Activated naive CD4-positive, alpha-beta T cell treated with anti-CD3 and anti-CD28 coated beads for 36 hours (primary cell): ENCODE measurements at regions not wholly inside any gene's neighbourhood (a gene's known extent, or its start where the extent isn't known, plus 50 kb on each side); places are given as distances from the start of the nearest gene placed in this dataset.
A peak's percentile ranks its signal among the peaks of the same experiment; 100 is the strongest.

Experiments used
- CTCF ChIA-PET: fragments of 350-600 bp; sonication (Branson Sonifier 250); formaldehyde crosslinking; loops from one replicate; lab custom pipeline; 2021; ENCODE audit warnings: antibody characterized with exemption; lab: Charles Lee
- DNase-seq: peaks from one replicate; pipeline ENCODE4 v3.0.0-alpha.2; 2020
- H3K27ac Mint-ChIP-seq: one replicate; pipeline ENCODE4 v1.8.0; 2021; ENCODE audit warnings: mild to moderate bottlenecking, mixed read lengths
- H3K27me3 Mint-ChIP-seq: one replicate; pipeline ENCODE4 v1.8.0; 2021; ENCODE audit warnings: low read depth, mixed read lengths
- H3K36me3 Mint-ChIP-seq: one replicate; pipeline ENCODE4 v1.8.0; 2021; ENCODE audit warnings: low read depth, mixed read lengths
- H3K4me1 Mint-ChIP-seq: one replicate; pipeline ENCODE4 v1.8.0; 2021; ENCODE audit warnings: low read depth, mixed read lengths
- H3K4me3 Mint-ChIP-seq: one replicate; pipeline ENCODE4 v1.8.0; 2021; ENCODE audit warnings: mild to moderate bottlenecking, moderate library complexity, mixed read lengths
- H3K9me3 Mint-ChIP-seq: one replicate; pipeline ENCODE4 v1.8.0; 2021; ENCODE audit warnings: mixed read lengths
- intact Hi-C: fragments of 100-400 bp; cut with micrococcal nuclease; formaldehyde crosslinking; loops from one replicate; pipeline ENCODE4 v1.15.1; 2023

- no peaks in the 10 kb centered on the region for H3K27me3 Mint-ChIP-seq
- H3K4me1 Mint-ChIP-seq = peaks cover 65% of the 10 kb centered on the region
- H3K27ac Mint-ChIP-seq = no peak overlapping the region
- no peak overlapping the region for H3K4me3 Mint-ChIP-seq
- CTCF ChIA-PET = interaction anchor here (0.7 to 18.3 kb wide), 47 partner anchors 7 to 444 kb away, joined by 3 to 352 read pairs (median 6); partner anchors contain the start of genes FAM98B, RASGRP1 and SPRED1
- H3K36me3 Mint-ChIP-seq = no peaks in the 10 kb centered on the region
- intact Hi-C loops = loop anchor here (1.0 to 10.0 kb wide), 8 partner anchors 127 to 735 kb away; partner anchors contain the start of genes FAM98B and SPRED1
- no peak for DNase-seq
- no peaks in the 10 kb centered on the region for H3K9me3 Mint-ChIP-seq
These were observed 125.6 kb upstream of the RASGRP1 start for GRCh38 chr15:38690216-38690615.

GRCh38 chr15:38690719-38691332, 126.2 kb upstream of the RASGRP1 start:
- no peak overlapping the region for H3K27ac Mint-ChIP-seq
- DNase-seq = peak; percentile 91
- no peak overlapping the region for H3K4me3 Mint-ChIP-seq
- H3K4me1 Mint-ChIP-seq = peaks cover 63% of the 10 kb centered on the region
- intact Hi-C loops = loop anchor here (1.0 to 10.0 kb wide), 8 partner anchors 128 to 734 kb away; partner anchors contain the start of genes FAM98B and SPRED1
- CTCF ChIA-PET = interaction anchor here (0.6 to 18.3 kb wide), 53 partner anchors 8 to 443 kb away, joined by 3 to 352 read pairs (median 6); partner anchors contain the start of genes FAM98B, RASGRP1 and SPRED1
- H3K9me3 Mint-ChIP-seq = no peaks in the 10 kb centered on the region
- H3K27me3 Mint-ChIP-seq = no peaks in the 10 kb centered on the region
- H3K36me3 Mint-ChIP-seq = no peaks in the 10 kb centered on the region

- Mint-ChIP-seq H3K27me3 (no peaks in the 10 kb centered on the region), H3K9me3 (no peaks in the 10 kb centered on the region), H3K36me3 (no peaks in the 10 kb centered on the region), H3K4me1 (peaks cover 63% of the 10 kb centered on the region), H3K4me3 (no peak overlapping the region), H3K27ac (no peak overlapping the region)
- intact Hi-C loops = loop anchor here (2.0 to 10.0 kb wide), 3 partner anchors 439 to 733 kb away; partner anchors contain the start of gene SPRED1
- no peak for DNase-seq
- CTCF ChIA-PET = interaction anchor here (0.6 to 18.3 kb wide), 39 partner anchors 7 to 1065 kb away, joined by 3 to 352 read pairs (median 8); partner anchors contain the start of genes RASGRP1 and SPRED1
These were observed 126.8 kb upstream of the RASGRP1 start for GRCh38 chr15:38691377-38691776.

DNA sequence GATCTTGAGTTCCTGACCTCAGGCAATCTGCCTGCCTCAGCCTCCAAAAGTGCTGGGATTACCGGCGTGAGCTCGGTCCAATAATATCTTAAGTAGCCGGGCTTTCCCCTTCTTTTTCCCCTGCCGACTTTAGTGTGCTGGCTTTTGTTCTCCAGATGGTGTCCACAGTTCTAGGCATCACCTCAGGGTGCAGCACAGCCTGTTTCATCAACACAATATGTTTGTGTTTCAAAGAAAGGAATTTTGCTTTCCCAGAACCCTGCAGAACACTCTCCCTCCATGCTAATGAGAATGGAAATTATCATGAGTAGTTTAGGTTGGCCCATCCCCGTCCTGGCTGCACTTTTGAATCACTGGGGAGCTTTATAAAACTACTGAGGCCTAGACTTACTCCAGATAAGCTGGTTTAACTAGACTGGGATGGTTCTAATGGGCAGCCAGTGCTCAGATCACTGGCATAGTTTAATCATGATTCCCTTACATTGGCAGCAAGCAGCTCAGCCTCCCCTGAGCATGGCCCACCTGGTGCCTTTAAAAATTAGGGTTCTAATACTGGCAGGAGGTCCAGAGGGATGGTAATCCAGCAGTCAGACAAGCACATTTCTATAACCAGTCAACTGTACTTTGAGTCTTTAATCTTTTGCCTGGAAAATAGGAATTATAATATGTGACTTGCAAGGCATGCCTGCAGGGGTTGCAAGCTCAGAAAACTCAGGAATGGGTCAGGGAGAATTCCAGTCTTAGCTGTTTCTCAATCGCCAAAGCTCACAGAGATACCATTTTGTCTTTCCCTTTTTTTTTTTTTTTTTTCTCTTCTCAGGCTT, 127.6 kb upstream of the RASGRP1 start:
- peaks cover 63% of the 10 kb centered on the region for H3K4me1 Mint-ChIP-seq
- CTCF ChIA-PET = interaction anchor here (0.6 to 18.3 kb wide), 16 partner anchors 6 to 1064 kb away, joined by 3 to 352 read pairs (median 16); partner anchors contain the start of gene RASGRP1
- no peak overlapping the region for H3K4me3 Mint-ChIP-seq
- DNase-seq = no peak
- no peaks in the 10 kb centered on the region for H3K27me3 Mint-ChIP-seq
- no peaks in the 10 kb centered on the region for H3K9me3 Mint-ChIP-seq
- intact Hi-C loops = loop anchor here (2.0 to 10.0 kb wide), 3 partner anchors 439 to 733 kb away; partner anchors contain the start of gene SPRED1
- H3K27ac Mint-ChIP-seq = no peak overlapping the region
- H3K36me3 Mint-ChIP-seq = no peaks in the 10 kb centered on the region

GRCh38 chr15:38692789-38693062, 128.1 kb upstream of the RASGRP1 start:
- CTCF ChIA-PET = interaction anchor here (0.6 to 18.3 kb wide), 6 partner anchors 10 to 251 kb away, joined by 3 to 352 read pairs (median 16); partner anchors contain the start of gene RASGRP1
- H3K9me3 Mint-ChIP-seq = no peaks in the 10 kb centered on the region
- no peak overlapping the region for H3K27ac Mint-ChIP-seq
- no peaks in the 10 kb centered on the region for H3K36me3 Mint-ChIP-seq
- H3K27me3 Mint-ChIP-seq = no peaks in the 10 kb centered on the region
- peaks cover 62% of the 10 kb centered on the region for H3K4me1 Mint-ChIP-seq
- DNase-seq = no peak
- no peak overlapping the region for H3K4me3 Mint-ChIP-seq
- intact Hi-C loops = loop anchor here (10.0 kb wide), 2 partner anchors 628 to 732 kb away; no protein-coding TSS in a partner anchor

GRCh38 chr15:38695249-38696108, 130.9 kb upstream of the RASGRP1 start:
- no peaks in the 10 kb centered on the region for H3K27me3 Mint-ChIP-seq
- no peaks in the 10 kb centered on the region for H3K9me3 Mint-ChIP-seq
- no peak overlapping the region for H3K27ac Mint-ChIP-seq
- no peak for DNase-seq
- H3K4me3 Mint-ChIP-seq = no peak overlapping the region
- intact Hi-C loops = loop anchor here (10.0 kb wide), 2 partner anchors 631 to 729 kb away; no protein-coding TSS in a partner anchor
- CTCF ChIA-PET = interaction anchor here (0.5 to 18.3 kb wide), 11 partner anchors 9 to 254 kb away, joined by 3 to 352 read pairs (median 8); partner anchors contain the start of genes FAM98B and RASGRP1
- no peaks in the 10 kb centered on the region for H3K36me3 Mint-ChIP-seq
- H3K4me1 Mint-ChIP-seq = peaks cover 60% of the 10 kb centered on the region

DNA sequence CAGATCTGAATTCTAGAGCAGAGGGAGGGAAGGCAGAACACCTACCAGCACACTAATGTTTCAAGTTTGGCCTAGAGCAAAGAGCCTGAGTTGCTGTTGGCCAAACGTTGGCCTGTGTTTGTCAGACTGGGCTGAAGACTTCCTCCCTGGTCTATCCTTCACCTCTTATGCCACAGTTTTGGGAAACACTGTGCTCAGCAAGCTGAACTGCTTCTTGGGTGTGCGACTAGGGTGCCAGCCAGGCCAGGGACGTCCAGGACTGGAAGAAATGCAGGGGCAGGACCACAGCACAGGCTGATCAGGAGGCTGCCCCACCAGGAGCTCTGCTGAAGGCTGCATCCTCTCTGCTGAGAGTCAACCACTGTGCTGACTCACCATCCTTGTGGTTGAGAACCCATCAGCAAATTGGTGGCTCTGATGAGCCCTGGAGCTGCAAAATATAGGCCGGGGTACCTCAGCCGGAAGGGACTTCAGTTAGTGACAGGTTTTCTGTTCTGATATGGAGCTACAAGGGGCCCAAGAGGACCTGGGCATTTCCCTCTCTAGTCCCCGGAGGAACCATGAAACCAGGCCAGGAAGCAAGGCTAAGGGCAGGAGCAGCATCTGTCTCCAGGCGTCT, 131.6 kb upstream of the RASGRP1 start:
- no peaks in the 10 kb centered on the region for H3K9me3 Mint-ChIP-seq
- H3K36me3 Mint-ChIP-seq = no peaks in the 10 kb centered on the region
- H3K4me1 Mint-ChIP-seq = peaks cover 54% of the 10 kb centered on the region
- H3K4me3 Mint-ChIP-seq = no peak overlapping the region
- no peak overlapping the region for H3K27ac Mint-ChIP-seq
- CTCF ChIA-PET = interaction anchor here (0.8 to 18.3 kb wide), 8 partner anchors 9 to 254 kb away, joined by 3 to 352 read pairs (median 20); partner anchors contain the start of gene RASGRP1
- H3K27me3 Mint-ChIP-seq = no peaks in the 10 kb centered on the region
- DNase-seq = peak; percentile 85
- intact Hi-C loops = loop anchor here (10.0 kb wide), 2 partner anchors 631 to 729 kb away; no protein-coding TSS in a partner anchor

- intact Hi-C loops = loop anchor here (10.0 kb wide), 2 partner anchors 632 to 728 kb away; no protein-coding TSS in a partner anchor
- Mint-ChIP-seq H3K27me3 (no peaks in the 10 kb centered on the region), H3K27ac (no peak overlapping the region), H3K4me3 (no peak overlapping the region), H3K9me3 (no peaks in the 10 kb centered on the region), H3K36me3 (no peaks in the 10 kb centered on the region), H3K4me1 (peaks cover 50% of the 10 kb centered on the region)
- CTCF ChIA-PET = interaction anchor here (1.1 to 18.3 kb wide), 10 partner anchors 9 to 269 kb away, joined by 3 to 352 read pairs (median 20); partner anchors contain the start of gene RASGRP1
- DNase-seq = no peak
These were observed 132.3 kb upstream of the RASGRP1 start for GRCh38 chr15:38696790-38697495.

DNA sequence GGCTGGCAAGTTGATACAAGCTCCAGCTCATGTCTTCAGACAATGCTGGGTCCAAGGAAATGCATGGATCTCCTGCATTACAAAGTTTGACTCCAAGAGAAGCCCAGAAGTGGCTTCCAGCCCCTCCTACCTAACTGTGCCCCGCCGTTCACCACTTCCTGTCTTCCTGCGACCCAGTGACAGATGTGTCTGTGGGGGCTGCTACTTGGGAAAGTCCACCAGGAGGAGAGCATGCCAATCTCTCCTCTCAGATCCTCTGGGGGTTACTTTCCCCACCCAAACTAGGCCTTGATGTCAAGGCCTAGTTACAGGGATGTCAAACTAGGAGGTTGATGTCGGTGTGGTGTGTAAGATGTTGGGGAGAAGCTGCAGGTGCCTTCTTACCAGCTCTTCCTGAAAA, 133.6 kb upstream of the RASGRP1 start:
- H3K9me3 Mint-ChIP-seq = no peaks in the 10 kb centered on the region
- H3K36me3 Mint-ChIP-seq = no peaks in the 10 kb centered on the region
- intact Hi-C loops = loop anchor here (2.0 to 10.0 kb wide), 3 partner anchors 223 to 727 kb away; no protein-coding TSS in a partner anchor
- CTCF ChIA-PET = interaction anchor here (0.7 to 18.3 kb wide), 22 partner anchors 8 to 444 kb away, joined by 3 to 352 read pairs (median 6); partner anchors contain the start of gene RASGRP1
- H3K4me3 Mint-ChIP-seq = no peak overlapping the region
- H3K27me3 Mint-ChIP-seq = no peaks in the 10 kb centered on the region
- DNase-seq = no peak
- H3K4me1 Mint-ChIP-seq = peaks cover 47% of the 10 kb centered on the region
- H3K27ac Mint-ChIP-seq = no peak overlapping the region

DNA sequence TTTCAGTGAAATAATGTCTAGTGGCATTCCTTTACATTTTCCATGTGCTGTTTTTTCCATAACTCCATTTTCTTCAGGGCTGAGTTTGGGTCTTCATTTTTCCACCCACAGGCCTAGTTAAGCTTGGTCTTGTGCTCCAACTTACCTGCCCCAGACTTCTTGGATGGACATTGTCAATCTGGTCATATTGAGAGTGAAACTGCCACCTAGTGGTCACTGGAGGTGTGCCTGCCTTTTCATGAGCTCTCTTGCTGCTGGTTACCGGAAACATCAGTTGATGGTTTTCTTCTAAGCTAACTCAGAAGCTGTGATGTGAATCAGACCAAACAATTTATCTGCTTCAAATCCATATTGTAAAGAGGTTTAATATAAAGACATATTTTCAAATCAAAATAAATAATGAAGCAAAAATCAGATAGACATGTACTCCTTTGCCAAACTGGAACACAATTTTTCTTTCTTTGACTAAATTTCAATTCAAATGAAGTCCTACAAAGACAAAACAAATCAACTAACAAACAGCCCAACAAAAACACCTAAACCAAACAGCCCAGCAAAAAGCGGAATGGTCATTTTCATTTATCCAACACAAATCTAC, 135.1 kb upstream of the RASGRP1 start:
- Mint-ChIP-seq H3K4me1 (peaks cover 47% of the 10 kb centered on the region), H3K36me3 (no peaks in the 10 kb centered on the region), H3K27me3 (no peaks in the 10 kb centered on the region), H3K9me3 (no peaks in the 10 kb centered on the region), H3K27ac (peak overlapping the region; percentile 41), H3K4me3 (no peak overlapping the region)
- intact Hi-C loops = loop anchor here (1.0 to 10.0 kb wide), 4 partner anchors 225 to 725 kb away; no protein-coding TSS in a partner anchor
- peak; percentile 83 for DNase-seq
- CTCF ChIA-PET = interaction anchor here (0.6 to 18.3 kb wide), 48 partner anchors 8 to 969 kb away, joined by 3 to 352 read pairs (median 5); partner anchors contain the start of genes FAM98B and RASGRP1
